Raji (cell line): ENCODE measurements at regions not wholly inside any gene's neighbourhood (a gene's known extent, or its start where the extent isn't known, plus 50 kb on each side); places are given as distances from the start of the nearest gene placed in this dataset.

ENCODE experiments used
- POLR2A ChIP-seq: IDR thresholded peaks from 2 replicates; pipeline ENCODE4 v1.6.1; 2011; ENCODE audit warnings: low read depth, low read length, control low read depth; ENCODE audit not compliant: insufficient read depth

- TF ChIP-seq POLR2A = no peak
These were observed 137.1 kb upstream of the MKLN1 start for GRCh38 chr7:131190581-131190980.

- TF ChIP-seq POLR2A = no peak
These were observed 133.4 kb upstream of the MKLN1 start for GRCh38 chr7:131194070-131194865.

GRCh38 chr7:131196803-131197202 lies 130.9 kb upstream of the MKLN1 start:
- TF ChIP-seq POLR2A = no peak

- TF ChIP-seq POLR2A = no peak
These were observed 129.6 kb upstream of the MKLN1 start for GRCh38 chr7:131197920-131198615.

- TF ChIP-seq POLR2A = no peak
These were observed 125.2 kb upstream of the MKLN1 start for GRCh38 chr7:131202451-131202850.

GRCh38 chr7:131203291-131203976 lies 124.2 kb upstream of the MKLN1 start:
- TF ChIP-seq POLR2A = no peak

- TF ChIP-seq POLR2A = no peak
These were observed 118.9 kb upstream of the MKLN1 start for GRCh38 chr7:131208777-131209176.

GRCh38 chr7:131210618-131211017 lies 117.1 kb upstream of the MKLN1 start:
- TF ChIP-seq POLR2A = no peak

- TF ChIP-seq POLR2A = no peak
These were observed 116.2 kb upstream of the MKLN1 start for GRCh38 chr7:131211500-131211899.

GRCh38 chr7:131212114-131212513 lies 115.6 kb upstream of the MKLN1 start:
- no peak for TF ChIP-seq POLR2A

GRCh38 chr7:131218727-131219128 lies 108.9 kb upstream of the MKLN1 start:
- no peak for TF ChIP-seq POLR2A

GRCh38 chr7:131219312-131220041 lies 108.2 kb upstream of the MKLN1 start:
- TF ChIP-seq POLR2A = no peak

- TF ChIP-seq POLR2A = no peak
These were observed 106.6 kb upstream of the MKLN1 start for GRCh38 chr7:131221061-131221460.

- TF ChIP-seq POLR2A = no peak
These were observed 105.5 kb upstream of the MKLN1 start for GRCh38 chr7:131222171-131222570.

GRCh38 chr7:131223151-131223550 lies 104.5 kb upstream of the MKLN1 start:
- TF ChIP-seq POLR2A = no peak
